ENCODE measurements at regions not wholly inside any gene's neighbourhood (a gene's known extent, or its start where the extent isn't known, plus 50 kb on each side); places are given as distances from the start of the nearest gene placed in this dataset.

- TF ChIP-seq REST (IDR thresholded peaks at IDR 0.05; ENCODE audit: insufficient read depth in 1 of 2, low read depth in 2 of 2, low read length in 1 of 2): no peak
- TF ChIP-seq, protein P1, sequence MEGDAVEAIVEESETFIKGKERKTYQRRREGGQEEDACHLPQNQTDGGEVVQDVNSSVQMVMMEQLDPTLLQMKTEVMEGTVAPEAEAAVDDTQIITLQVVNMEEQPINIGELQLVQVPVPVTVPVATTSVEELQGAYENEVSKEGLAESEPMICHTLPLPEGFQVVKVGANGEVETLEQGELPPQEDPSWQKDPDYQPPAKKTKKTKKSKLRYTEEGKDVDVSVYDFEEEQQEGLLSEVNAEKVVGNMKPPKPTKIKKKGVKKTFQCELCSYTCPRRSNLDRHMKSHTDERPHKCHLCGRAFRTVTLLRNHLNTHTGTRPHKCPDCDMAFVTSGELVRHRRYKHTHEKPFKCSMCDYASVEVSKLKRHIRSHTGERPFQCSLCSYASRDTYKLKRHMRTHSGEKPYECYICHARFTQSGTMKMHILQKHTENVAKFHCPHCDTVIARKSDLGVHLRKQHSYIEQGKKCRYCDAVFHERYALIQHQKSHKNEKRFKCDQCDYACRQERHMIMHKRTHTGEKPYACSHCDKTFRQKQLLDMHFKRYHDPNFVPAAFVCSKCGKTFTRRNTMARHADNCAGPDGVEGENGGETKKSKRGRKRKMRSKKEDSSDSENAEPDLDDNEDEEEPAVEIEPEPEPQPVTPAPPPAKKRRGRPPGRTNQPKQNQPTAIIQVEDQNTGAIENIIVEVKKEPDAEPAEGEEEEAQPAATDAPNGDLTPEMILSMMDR (IDR thresholded peaks at IDR 0.05): no peak
- no peak for TF ChIP-seq POLR2AphosphoS5 (IDR thresholded peaks at IDR 0.05; ENCODE audit: low read depth, low read length)
- TF ChIP-seq TCF7L2 (IDR thresholded peaks at IDR 0.05; ENCODE audit: low read depth, low read length): no peak
- TF ChIP-seq SIN3A (IDR thresholded peaks at IDR 0.05; ENCODE audit: borderline replicate concordance, insufficient read depth, low read depth, low read length): no peak
Observed at GRCh38 chr10:81213370-81213769, 661.6 kb upstream of the NRG3 start.

All from Panc1 (cell line).